Jurkat, Clone E6-1 (cell line): ENCODE measurements at regions not wholly inside any gene's neighbourhood (a gene's known extent, or its start where the extent isn't known, plus 50 kb on each side); places are given as distances from the start of the nearest gene placed in this dataset.

ENCODE experiments used
- DNase-seq: peaks from one replicate; pipeline ENCODE4 v3.0.0-alpha.2; 2011; ENCODE audit warnings: low read depth, low spot score
- H3K4me3 ChIP-seq: 2 replicates; pipeline ENCODE4 v1.5.1; 2011; ENCODE audit warnings: mild to moderate bottlenecking, low read length, control low read depth, moderate library complexity

DNA sequence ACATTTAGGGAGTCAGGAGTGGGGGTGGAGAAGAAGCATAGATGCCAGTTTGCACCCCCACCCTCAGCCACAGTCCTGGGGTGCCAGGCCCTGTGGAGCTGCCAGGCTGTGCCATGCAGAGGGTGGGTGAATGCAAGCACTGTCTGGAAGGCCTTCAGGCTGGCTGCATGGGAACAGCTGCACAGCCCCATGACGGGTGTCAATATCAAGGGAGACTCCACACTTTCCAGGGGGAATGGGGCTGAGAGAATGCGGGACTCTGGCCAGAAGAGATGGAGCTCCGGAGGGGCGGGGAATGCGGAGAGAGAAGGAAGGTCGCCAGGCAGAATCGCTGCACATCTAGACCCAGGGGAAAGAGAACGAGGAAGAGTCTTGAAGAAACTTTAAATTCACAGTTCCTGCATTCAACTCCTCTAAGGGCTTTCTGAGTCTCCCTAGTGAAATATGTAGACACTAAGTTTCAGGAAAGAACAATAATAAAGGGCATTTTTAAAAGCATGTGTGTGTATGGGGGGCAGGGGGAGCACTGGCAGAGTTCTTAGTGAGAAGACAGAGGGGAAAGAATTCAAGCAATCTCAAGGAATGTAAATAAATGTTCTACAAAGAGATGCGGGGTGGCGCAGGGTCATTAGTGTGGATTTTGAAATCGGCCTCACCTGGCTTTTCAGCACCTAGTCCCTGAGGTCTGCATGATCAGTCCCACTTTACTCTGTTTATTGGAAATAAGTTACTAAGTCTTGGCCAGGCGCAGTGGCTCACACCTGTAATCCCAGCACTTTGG, 59.1 kb downstream of the BOD1 start:
- no peak for DNase-seq
- H3K4me3 ChIP-seq: no peak overlapping the region

DNA sequence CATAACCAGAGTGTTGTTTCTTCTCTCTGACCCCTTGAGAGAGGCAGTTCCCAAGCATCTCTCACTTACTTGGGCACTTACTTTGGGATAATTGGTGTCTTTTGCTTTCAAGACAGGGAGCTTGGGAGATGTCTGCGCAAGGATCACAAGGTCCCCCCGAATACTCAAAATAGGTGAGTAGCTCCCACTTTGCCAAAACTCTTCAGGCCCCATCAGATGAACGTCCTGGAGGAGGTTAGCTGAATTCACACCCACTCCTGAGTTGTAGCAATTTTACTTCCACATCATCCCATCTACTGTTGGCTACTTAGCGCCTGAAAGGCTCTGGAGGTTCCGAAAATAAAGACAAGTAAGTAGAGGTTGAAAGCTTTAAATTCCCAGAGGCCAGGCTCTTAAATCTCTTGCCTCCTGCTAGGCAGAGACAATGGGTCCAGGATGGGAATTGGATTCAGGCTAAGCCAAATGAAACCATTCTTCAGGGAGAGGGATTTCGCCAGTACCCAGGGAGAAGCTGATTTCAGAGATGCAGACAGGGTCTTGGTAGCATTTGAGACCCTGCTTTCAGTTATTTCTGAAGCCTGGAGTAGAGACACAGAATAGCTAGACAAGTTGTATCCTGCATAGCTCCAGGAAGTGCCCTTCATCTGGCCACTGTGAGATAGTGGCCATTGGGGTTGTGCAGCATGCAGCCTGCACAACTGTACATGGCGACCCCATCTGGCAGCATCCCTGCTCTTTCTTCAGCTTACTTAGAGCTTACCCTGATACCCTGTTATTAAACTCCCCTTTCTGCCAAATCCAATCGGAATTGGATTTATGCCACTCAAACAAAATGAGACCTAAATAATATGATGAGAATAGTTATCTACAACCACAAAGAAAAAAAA, 60.1 kb downstream of the BOD1 start:
- DNase-seq: no peak
- no peak overlapping the region for H3K4me3 ChIP-seq

DNA sequence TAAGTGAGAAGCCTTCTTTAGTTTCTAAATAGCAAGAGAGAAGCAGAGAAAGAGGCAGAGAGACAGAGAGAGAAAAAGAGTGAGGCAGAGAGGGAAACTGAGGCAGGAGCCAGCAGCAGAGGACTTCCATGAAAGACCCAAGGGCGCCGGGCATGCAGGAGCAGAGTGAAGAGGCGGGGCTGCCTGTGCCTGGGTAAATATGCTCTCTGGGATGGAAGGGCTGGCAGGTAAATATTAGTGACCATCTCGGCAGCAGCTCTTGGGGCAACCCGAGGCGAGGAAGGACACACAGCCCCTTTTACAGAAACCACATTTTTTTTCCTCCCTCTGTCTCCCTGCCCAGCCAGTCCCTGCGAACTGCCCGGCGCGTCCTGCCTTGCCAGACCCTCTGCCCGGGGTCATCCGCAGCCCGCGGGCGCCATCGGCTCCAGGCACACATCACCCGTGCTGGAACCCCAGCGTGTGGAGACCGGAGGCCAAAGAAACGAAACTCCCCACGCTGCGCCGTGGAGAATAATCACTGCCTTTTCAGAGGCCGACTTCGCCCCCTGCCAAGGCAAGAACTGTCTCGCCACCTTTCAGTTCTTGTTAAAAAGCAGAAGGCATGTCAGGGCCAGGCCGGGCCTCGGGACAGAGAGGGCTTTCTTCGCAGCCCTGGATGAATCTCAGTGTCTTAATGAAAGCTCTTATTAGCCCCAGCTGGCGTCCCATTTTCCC, 61.3 kb downstream of the BOD1 start:
- DNase-seq: no peak
- no peak overlapping the region for H3K4me3 ChIP-seq

DNA sequence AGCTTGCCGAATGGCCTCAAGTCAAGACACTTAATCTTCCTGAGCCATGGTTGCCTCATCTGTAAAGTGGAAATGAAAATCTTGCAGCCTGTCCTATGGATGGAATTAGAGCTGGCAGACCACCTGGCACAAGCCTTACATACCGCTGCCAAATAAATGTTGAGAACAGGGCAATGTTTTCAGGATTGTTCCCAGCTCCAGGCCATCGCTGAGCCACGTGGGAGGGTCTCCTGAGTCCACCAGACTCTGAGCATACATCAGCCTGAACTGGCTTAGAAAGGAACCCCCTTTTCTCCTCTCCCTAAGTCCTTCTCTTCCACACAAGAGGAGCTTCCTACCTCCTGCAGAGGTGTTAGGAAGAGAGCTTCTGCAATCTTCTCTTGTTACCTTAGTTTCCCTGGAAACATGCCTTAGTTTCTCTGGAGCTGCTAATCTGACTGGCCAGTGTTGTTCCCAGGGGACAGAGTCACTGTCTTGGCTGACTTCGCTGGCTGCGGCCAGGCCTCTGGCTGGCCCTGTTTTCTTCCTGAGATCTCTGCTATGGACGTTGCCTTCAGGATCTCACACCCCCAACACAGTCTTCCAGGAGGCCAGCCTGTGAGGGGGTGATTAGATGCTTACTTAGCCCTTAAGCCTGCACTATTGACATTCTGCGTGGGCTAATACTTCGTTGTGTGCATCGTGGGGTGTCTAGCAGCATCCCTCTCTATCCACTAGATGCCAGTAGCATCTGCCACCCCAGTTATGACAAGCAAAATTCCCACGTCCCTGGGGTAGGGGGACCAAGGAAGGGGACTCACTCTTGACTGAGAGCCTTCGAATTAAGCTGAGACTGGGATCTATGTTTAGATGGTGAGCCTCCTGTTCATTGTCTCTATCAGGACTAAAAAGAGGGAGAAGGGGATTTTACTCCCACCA, 62.2 kb downstream of the BOD1 start:
- no peak overlapping the region for H3K4me3 ChIP-seq
- no peak for DNase-seq

DNA sequence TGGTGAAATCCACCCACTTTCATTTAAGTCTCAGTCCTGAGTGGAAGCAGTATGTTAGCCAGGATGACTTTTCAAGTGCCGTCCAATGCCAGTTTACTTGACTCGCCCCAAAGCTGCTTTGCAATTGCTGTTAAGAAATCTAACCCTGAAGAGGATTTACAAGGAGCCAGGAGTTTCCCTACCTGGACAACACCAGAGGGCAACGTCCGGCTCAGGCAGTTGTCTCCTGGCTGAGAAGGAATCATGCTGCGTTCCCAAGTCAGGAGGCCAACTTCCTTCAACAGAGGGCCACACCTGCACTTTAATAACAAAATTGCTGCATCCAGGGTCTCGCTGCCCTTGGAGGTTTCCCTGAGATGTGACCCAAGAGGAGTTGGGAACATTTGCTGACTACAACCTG, 65.8 kb downstream of the BOD1 start:
- no peak for DNase-seq
- no peak overlapping the region for H3K4me3 ChIP-seq

DNA sequence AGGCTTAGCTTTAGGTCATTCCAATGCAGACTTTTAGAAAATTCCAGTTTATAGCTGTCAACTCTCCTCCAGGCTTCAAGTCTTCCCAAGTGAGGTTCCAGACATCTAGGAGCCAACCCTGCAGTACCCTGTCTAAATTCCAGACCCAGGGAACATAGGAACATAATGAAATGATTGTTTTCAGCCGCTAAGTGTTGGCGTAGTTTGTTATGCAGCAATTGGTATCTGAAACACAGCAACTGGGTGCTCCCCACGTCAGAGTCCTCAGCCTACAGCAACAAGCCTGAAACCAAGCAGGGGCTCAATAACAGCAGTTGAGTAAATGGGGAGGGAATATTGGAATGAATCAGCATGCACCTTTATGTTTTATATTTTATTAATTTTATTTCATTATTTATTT, 66.8 kb downstream of the BOD1 start:
- DNase-seq: no peak
- no peak overlapping the region for H3K4me3 ChIP-seq

DNA sequence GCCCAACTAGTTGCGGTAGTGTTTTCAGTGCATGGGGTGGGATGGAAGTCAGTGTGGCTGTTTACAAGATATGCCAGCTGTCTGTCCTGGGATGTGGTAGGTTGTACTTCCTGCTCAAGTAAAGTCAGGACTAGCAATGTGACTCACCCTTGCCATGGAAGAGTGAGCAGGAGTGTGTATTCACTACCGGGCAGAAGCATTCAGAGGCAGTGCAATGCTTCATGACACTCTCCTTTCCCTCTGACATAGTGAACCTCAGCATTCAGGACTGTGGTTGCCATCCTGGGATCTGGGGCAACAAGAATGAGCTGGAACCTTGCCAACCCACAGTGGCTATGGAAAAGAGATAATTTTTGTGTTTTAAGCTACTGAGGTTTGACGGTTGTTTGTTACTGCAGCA, 68.9 kb downstream of the BOD1 start:
- no peak overlapping the region for H3K4me3 ChIP-seq
- DNase-seq: no peak

DNA sequence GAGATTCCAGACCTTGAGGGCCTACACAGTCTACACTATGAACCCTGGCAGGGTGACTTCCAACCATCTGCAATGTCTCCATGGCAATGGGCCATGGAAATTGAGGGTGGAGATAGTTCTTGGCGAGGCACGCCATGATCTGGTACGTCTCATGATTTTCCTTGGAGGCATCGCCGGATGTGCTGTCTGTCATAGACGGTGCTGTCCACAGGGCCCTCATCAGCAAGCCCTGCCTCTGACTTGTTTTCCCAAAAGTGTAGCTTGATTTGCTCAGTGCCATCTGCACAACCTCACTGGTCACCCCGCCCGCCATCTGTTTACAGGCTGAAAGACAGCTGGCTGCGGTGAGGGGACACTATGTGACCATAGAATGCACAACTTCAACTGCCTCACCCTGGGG, 73.5 kb downstream of the BOD1 start:
- H3K4me3 ChIP-seq: no peak overlapping the region
- no peak for DNase-seq

DNA sequence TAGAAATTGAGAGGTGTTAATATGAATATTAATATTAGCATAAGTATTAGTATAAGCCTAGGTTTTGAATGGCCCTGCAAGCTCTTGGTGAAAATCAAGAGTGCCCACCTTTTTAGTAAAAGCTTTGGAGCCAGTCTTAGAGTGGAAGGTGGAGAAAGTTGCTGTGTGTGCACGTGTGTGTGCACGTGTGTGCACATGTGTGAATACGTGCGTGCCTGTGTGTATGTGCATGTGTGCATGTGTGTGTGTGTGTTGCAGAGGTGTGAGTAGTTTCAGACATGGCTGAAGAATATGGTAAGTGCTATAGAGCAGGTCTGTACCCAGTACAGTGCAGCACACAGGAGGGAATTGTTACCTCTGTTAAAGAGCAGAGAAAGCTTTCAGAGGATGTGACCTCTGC, 74.3 kb downstream of the BOD1 start:
- DNase-seq: no peak

DNA sequence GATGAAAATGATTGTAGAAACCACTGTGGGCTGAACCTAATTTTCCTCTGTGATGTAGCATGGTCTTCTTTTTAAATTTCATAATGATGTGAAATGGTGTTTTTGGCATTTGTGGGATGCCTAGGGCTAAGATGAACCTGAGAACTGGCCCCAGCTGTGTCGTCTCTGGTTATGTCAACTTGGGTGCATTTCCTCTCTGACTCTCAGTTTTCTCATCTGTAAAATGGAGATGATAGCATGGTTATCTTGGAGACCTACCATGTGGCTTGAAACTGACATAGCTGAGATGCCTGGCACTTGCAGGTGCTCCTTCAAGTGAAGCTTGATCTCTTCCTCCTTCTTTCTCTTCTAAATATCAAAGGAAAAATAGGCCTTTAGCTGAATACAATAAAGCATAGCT, 77.8 kb downstream of the BOD1 start:
- peak; percentile 78 for DNase-seq
- no peak overlapping the region for H3K4me3 ChIP-seq

More for the DNA sequence above, 74.3 kb downstream of the BOD1 start:
- H3K4me3 ChIP-seq: no peak overlapping the region

DNA sequence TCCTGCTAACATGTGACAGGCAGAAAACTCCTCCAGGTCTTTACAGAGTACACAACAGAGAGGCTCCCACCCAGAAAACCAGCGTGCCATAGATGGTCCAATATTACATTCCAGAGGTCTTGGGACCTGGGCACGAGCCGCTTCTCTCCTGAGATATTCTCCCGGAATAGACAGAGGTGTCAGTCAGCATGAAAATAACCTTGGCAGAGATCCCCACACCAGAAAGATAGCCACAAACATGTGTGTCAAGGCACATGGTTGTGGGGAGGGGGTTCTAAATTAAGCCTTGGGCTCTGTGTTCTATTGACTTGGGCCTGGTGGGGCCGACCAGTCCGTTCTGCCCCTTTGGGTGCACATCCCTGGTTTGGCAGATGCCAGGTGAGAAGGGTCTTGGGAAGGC, 78.4 kb downstream of the BOD1 start:
- DNase-seq: no peak

DNA sequence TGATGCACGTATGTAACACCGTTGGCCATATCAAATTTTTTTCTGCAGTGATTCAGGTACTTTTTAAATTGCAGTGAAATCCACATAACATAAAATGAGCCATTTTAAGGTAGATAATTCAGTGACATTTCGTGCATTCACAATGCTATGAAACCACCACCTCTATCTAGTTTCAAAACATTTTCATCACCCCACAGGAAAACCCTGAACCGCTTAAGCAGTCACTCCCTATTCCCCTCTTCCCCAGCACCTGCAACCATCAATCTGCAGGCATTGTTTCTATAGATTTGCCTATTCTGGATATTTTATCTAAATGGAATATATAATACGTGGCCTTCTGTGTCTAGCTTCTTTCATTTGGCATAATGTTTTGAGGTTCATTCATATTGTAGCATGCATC, 79.2 kb downstream of the BOD1 start:
- no peak overlapping the region for H3K4me3 ChIP-seq
- peak; percentile 44 for DNase-seq

More for the DNA sequence above, 78.4 kb downstream of the BOD1 start:
- no peak overlapping the region for H3K4me3 ChIP-seq

DNA sequence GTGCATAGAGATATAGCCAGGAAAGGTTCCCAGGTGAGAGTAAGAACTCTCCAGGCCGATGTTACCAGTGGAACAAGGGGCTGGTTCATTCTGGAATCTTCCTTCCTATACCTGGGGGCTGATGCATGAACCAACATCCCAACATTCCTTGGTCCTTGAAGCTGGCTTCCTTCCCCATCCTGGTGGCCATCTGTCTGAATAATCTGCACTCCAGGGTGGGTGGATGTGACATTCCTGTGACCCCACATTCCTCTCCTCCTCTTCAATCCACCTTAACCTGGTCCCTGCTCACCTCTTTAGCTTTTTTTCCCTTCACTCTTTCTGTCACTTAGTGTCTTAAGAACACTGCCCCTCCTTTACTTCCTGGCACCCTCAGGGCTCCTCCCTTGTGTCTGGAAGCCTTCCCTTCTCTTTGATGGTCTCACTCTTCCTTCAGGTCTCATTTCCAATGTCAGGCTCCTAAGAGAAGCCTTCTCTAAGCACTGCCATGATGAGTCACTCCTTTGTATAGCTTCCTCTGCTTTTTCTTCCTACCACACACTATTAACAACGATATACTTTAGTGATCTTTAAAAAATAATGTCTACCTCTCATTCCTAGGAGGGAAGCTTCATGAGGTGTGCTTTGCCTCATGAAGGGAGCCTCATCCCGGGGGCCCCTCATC, 80.3 kb downstream of the BOD1 start:
- DNase-seq: no peak
- no peak overlapping the region for H3K4me3 ChIP-seq

DNA sequence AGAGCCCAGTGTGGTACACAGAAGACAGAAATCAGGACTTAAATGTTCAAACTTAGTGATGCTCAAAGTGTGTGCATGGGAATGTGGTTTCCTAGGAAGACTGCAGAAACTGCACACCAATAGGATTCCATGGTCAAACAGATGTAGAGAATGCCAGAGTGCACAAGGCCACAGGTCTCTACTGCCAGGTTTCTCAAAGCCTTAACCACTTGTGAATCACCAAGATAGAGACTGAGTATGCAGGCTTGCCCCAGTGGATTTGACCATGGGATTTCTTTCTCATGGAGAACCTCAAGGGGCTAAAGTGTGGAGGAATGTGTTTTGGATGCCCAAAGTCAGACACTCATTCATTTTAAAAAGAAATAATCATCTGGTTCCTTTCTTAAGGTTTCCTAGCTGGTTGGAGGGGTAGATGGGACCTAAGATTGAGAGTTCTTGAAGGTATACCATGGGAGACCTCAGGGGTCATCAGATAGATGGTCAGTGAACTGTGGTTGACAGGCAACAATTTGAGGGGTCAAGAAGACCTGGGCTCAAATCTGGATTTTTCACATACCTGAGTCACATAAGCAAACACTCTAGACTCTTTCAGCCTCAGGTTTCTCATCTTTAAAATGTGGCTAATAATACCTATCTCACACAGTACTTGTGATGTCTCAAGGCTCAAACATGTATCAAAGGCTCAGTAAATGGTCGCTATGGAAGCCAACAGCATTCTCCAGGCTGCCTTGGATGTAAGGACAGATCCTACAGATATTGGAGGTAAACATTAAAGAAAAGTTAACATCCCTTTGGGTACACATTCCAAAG, 81.1 kb downstream of the BOD1 start:
- no peak overlapping the region for H3K4me3 ChIP-seq
- no peak for DNase-seq

DNA sequence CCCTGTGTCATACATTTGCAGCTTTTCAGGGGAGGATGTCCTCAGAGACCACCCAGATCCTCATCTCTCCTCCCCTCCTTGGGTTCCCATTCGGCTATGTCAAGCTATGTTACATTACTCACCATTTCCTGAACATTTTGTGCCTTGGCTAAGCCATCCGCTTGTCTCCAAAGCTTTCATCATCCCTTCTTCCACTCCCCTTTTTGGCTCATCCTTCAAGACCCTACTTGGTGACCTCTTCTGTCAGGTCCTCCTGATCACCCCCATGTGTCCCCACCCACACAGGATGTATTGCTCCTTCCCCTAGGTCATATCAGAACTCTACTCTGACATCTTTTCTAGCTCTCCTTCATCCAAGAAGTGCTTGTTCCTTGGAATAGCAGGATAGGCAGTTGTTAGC, 81.8 kb downstream of the BOD1 start:
- DNase-seq: no peak
- no peak overlapping the region for H3K4me3 ChIP-seq

DNA sequence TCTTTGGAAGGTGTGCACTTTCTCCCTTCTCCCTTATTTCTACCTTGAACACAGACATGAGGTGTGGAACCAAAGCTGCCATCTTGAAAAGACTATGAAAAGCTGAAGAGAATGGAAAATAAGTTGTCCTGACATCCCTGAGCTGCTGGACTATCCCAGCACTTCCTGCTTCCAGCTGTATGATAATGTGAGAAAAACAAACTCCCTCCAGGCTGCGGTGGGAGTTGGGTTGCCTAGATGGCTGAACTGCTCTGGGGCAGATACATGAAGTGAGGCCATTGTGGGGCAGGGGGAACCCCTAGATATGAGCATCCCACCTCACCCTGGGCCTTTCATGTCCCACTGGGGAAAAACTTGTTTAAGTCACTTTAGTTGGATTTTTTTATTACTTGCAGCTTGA, 82.4 kb downstream of the BOD1 start:
- H3K4me3 ChIP-seq: no peak overlapping the region
- no peak for DNase-seq

DNA sequence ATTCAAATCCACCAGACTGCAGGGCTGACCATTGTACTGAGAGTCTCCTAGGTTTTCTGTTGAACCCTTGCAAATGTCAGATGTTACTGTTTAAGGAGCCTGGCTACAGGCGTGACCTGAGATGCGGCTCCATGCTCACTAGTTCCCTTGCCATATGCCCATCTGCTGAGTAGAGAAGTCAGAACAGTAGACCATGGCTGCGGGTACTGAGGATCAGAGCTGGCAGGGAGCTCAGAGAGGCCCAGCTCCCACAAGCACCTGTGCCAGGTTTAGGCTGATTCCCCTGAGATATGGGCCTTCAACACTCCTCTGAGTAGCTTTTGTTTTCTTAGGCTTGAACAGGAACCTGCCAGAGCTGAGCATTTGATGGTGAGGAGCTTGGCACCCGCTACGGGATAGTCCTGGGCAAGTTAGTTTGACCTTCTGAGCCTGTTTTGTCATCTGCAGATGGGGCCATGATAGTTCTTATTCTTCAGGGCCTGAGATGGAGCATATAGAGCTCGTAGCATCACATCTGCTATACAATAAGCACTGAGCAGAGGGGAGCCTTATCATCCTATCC, 83.7 kb downstream of the BOD1 start:
- H3K4me3 ChIP-seq: no peak overlapping the region
- DNase-seq: no peak
